HepG2 (cell line): ENCODE measurements at regions not wholly inside any gene's neighbourhood (a gene's known extent, or its start where the extent isn't known, plus 50 kb on each side); places are given as distances from the start of the nearest gene placed in this dataset.

Source experiments
- HCFC1 ChIP-seq: fragments of 150-350 bp; IDR thresholded peaks from 2 replicates; pipeline ENCODE4 v1.6.1; 2014; ENCODE audit warnings: low read depth, low read length
- RELA ChIP-seq: sonication (generic); formaldehyde crosslinking; IDR thresholded peaks from 2 replicates; pipeline ENCODE4 v1.4.0; 2020; ENCODE audit warnings: missing genetic modification reagents
- ZBTB33 ChIP-seq: sonication (generic); formaldehyde crosslinking; IDR thresholded peaks from 2 replicates; pipeline ENCODE4 v1.4.0; 2020; ENCODE audit warnings: missing genetic modification reagents
- ZSCAN31 ChIP-seq: sonication (generic); formaldehyde crosslinking; IDR thresholded peaks from 2 replicates; pipeline ENCODE4 v1.5.0; 2020; ENCODE audit warnings: low read depth, mild to moderate bottlenecking, missing genetic modification reagents
- TF ChIP-seq, protein P1 (sequence below), 2 experiments: sonication (generic) in 1 of 2; formaldehyde crosslinking in 1 of 2; IDR thresholded peaks; 2 replicates each; pipeline versions ENCODE4 v1.5.1 to v1.6.1; 2011 to 2020; ENCODE audit warnings: borderline replicate concordance in 1 of 2, low read depth in 1 of 2, low read length in 1 of 2, mild to moderate bottlenecking in 1 of 2, missing genetic modification reagents in 1 of 2, moderate library complexity in 1 of 2
- TF ChIP-seq, protein P2 (sequence below): sonication (generic); formaldehyde crosslinking; IDR thresholded peaks from 2 replicates; pipeline ENCODE4 v1.5.0; 2020; ENCODE audit warnings: mild to moderate bottlenecking, missing genetic modification reagents, moderate library complexity

DNA sequence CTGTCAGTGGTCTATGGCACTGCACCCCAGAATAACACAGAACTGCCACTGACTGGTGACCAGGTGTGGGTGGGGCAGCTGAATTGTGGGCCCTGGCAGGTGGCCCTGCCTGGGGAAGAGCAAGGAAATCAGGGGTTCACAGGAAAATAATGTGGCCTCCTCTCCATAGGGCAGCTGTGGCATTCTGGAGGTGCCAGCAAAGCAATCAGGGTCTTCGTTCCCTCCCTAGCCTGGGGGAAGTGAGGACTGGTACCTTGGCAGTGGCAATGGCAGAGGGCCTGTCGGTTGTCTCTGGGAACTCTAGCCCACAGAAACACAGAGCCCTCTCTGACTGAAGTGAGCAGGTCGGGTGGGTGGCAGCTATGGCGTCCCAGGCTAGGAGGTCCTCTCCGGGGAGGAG lies 223.0 kb downstream of the GRIA2 start:
- TF ChIP-seq ZSCAN31: no peak
- no peak for TF ChIP-seq ZBTB33
- TF ChIP-seq RELA (CRISPR knock-in tag): no peak
- TF ChIP-seq, protein P1, sequence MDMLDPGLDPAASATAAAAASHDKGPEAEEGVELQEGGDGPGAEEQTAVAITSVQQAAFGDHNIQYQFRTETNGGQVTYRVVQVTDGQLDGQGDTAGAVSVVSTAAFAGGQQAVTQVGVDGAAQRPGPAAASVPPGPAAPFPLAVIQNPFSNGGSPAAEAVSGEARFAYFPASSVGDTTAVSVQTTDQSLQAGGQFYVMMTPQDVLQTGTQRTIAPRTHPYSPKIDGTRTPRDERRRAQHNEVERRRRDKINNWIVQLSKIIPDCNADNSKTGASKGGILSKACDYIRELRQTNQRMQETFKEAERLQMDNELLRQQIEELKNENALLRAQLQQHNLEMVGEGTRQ (IDR thresholded peaks at IDR 0.05; ENCODE audit: low read depth, low read length): no peak
- TF ChIP-seq, protein P1 (CRISPR knock-in tag; IDR thresholded peaks at IDR 0.05; ENCODE audit: borderline replicate concordance): no peak
- TF ChIP-seq, protein P2, sequence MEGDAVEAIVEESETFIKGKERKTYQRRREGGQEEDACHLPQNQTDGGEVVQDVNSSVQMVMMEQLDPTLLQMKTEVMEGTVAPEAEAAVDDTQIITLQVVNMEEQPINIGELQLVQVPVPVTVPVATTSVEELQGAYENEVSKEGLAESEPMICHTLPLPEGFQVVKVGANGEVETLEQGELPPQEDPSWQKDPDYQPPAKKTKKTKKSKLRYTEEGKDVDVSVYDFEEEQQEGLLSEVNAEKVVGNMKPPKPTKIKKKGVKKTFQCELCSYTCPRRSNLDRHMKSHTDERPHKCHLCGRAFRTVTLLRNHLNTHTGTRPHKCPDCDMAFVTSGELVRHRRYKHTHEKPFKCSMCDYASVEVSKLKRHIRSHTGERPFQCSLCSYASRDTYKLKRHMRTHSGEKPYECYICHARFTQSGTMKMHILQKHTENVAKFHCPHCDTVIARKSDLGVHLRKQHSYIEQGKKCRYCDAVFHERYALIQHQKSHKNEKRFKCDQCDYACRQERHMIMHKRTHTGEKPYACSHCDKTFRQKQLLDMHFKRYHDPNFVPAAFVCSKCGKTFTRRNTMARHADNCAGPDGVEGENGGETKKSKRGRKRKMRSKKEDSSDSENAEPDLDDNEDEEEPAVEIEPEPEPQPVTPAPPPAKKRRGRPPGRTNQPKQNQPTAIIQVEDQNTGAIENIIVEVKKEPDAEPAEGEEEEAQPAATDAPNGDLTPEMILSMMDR: no peak
- TF ChIP-seq HCFC1: no peak
